Testis (tissue), 2 donors: ENCODE measurements at regions not wholly inside any gene's neighbourhood (a gene's known extent, or its start where the extent isn't known, plus 50 kb on each side); places are given as distances from the start of the nearest gene placed in this dataset.

Source experiments
- DNase-seq: peaks from one replicate; pipeline ENCODE4 v3.0.0-alpha.2; 2019
- H3K27ac ChIP-seq, 2 donors: fragments of 200-600 bp; sonication (generic); one replicate each; pipeline ENCODE4 v1.5.1; 2019
- H3K27me3 ChIP-seq: fragments of 200-600 bp; sonication (generic); one replicate; pipeline ENCODE4 v1.5.1; 2019
- H3K36me3 ChIP-seq: fragments of 200-600 bp; sonication (generic); one replicate; pipeline ENCODE4 v1.5.1; 2017; ENCODE audit warnings: low read depth; ENCODE audit errors: missing control alignments
- H3K4me1 ChIP-seq: fragments of 200-600 bp; sonication (generic); one replicate; pipeline ENCODE4 v1.5.1; 2019
- H3K4me3 ChIP-seq, 2 donors: fragments of 200-600 bp; sonication (generic); one replicate each; pipeline ENCODE4 v1.5.1; 2017 to 2019
- H3K9me3 ChIP-seq: fragments of 200-600 bp; sonication (generic); one replicate; pipeline ENCODE4 v1.5.1; 2017
- POLR2A ChIP-seq: fragments of 450-650 bp; IDR thresholded peaks from one replicate; pipeline ENCODE4 v1.6.1; 2017; ENCODE audit warnings: antibody characterized with exemption, mild to moderate bottlenecking, moderate library complexity
- WGBS, 2 donors: methylation state at CpG; one replicate each; pipeline ENCODE4 v1.1.5; 2018; 5-methylcytosine and 5-hydroxymethylcytosine counted together
- intact Hi-C: fragments of 100-400 bp; cut with DNase I; formaldehyde crosslinking; loops from one replicate; pipeline ENCODE4 v1.15.1; 2023; ENCODE audit warnings: low total_unique reads
- TF ChIP-seq, protein P1 (sequence below), 3 experiments: fragments of 450-650 bp in 2 of 3; fragments of 200-600 bp in 1 of 3; sonication (generic) in 1 of 3; IDR thresholded peaks; one replicate each; pipeline ENCODE4 v1.5.1; 2016 to 2019; ENCODE audit warnings: antibody characterized with exemption in 3 of 3, mild to moderate bottlenecking in 2 of 3, moderate library complexity in 1 of 3

GRCh38 chr17:14919631-14920213 is 345.4 kb downstream of the PMP22 start:
- no peaks in the 10 kb centered on the region for H3K4me1 ChIP-seq
- H3K9me3 ChIP-seq, result no peaks in the 10 kb centered on the region
- WGBS, 2 donors, result 54 to 61% methylated on average over 5 of the region's 5 CpGs
- H3K36me3 ChIP-seq, result no peaks in the 10 kb centered on the region
- no peak overlapping the region for H3K27ac ChIP-seq
- H3K4me3 ChIP-seq, result no peak overlapping the region
- no peak for DNase-seq
- no peak for TF ChIP-seq POLR2A
- TF ChIP-seq, protein P1, sequence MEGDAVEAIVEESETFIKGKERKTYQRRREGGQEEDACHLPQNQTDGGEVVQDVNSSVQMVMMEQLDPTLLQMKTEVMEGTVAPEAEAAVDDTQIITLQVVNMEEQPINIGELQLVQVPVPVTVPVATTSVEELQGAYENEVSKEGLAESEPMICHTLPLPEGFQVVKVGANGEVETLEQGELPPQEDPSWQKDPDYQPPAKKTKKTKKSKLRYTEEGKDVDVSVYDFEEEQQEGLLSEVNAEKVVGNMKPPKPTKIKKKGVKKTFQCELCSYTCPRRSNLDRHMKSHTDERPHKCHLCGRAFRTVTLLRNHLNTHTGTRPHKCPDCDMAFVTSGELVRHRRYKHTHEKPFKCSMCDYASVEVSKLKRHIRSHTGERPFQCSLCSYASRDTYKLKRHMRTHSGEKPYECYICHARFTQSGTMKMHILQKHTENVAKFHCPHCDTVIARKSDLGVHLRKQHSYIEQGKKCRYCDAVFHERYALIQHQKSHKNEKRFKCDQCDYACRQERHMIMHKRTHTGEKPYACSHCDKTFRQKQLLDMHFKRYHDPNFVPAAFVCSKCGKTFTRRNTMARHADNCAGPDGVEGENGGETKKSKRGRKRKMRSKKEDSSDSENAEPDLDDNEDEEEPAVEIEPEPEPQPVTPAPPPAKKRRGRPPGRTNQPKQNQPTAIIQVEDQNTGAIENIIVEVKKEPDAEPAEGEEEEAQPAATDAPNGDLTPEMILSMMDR (IDR thresholded peaks at IDR 0.05), result no peak
- H3K27me3 ChIP-seq, result no peaks in the 10 kb centered on the region
- intact Hi-C loops, result no loop called here

GRCh38 chr17:14919094-14919493 is 346.0 kb downstream of the PMP22 start:
- no peak for DNase-seq
- Histone ChIP-seq H3K36me3 (no peaks in the 10 kb centered on the region), H3K4me3 (no peak overlapping the region), H3K27me3 (no peaks in the 10 kb centered on the region), H3K9me3 (no peaks in the 10 kb centered on the region), H3K4me1 (no peaks in the 10 kb centered on the region), H3K27ac (no peak overlapping the region)
- 74 to 75% methylated on average over 5 of the region's 5 CpGs for WGBS, 2 donors
- TF ChIP-seq, protein P1 (IDR thresholded peaks at IDR 0.05), result no peak
- no peak for TF ChIP-seq POLR2A
- intact Hi-C loops, result no loop called here

DNA sequence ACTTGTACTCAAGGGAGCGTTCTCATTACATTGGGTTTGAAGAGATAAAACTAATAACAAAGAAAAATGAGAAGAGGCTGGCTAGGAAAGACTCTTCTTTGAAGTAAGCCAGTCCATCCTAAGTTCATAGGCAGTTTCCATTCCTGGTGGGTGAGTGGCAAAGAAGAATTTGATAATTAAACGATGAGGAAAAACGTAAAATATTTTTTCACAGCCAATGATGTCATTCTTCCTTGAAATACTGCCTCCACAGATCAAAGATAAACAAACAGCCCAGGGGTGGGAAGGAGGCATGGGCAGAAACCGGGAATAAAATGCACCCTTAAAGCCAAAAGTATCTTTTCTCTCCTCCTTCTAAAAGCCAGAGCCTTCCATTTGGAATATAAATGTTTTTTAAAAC is 346.6 kb downstream of the PMP22 start:
- TF ChIP-seq, protein P1 (IDR thresholded peaks at IDR 0.05), result no peak
- no peak for TF ChIP-seq POLR2A
- no peak for DNase-seq
- no peaks in the 10 kb centered on the region for H3K9me3 ChIP-seq
- no peaks in the 10 kb centered on the region for H3K36me3 ChIP-seq
- no peaks in the 10 kb centered on the region for H3K4me1 ChIP-seq
- 25 to 30% methylated on average over 4 of the region's 4 CpGs for WGBS, 2 donors
- H3K4me3 ChIP-seq, result no peak overlapping the region
- no peaks in the 10 kb centered on the region for H3K27me3 ChIP-seq
- no peak overlapping the region for H3K27ac ChIP-seq
- intact Hi-C loops, result no loop called here

- no peak for DNase-seq
- no peaks in the 10 kb centered on the region for H3K4me1 ChIP-seq
- intact Hi-C loops, result no loop called here
- no peak overlapping the region for H3K4me3 ChIP-seq
- no peak overlapping the region for H3K27ac ChIP-seq
- no peaks in the 10 kb centered on the region for H3K36me3 ChIP-seq
- 94 to 96% methylated on average over 1 of the region's 1 CpG for WGBS, 2 donors
- no peaks in the 10 kb centered on the region for H3K27me3 ChIP-seq
- TF ChIP-seq POLR2A, result no peak
- TF ChIP-seq, protein P1 (IDR thresholded peaks at IDR 0.05), result no peak
- no peaks in the 10 kb centered on the region for H3K9me3 ChIP-seq
These were observed 354.2 kb downstream of the PMP22 start for GRCh38 chr17:14910916-14911315.

DNA sequence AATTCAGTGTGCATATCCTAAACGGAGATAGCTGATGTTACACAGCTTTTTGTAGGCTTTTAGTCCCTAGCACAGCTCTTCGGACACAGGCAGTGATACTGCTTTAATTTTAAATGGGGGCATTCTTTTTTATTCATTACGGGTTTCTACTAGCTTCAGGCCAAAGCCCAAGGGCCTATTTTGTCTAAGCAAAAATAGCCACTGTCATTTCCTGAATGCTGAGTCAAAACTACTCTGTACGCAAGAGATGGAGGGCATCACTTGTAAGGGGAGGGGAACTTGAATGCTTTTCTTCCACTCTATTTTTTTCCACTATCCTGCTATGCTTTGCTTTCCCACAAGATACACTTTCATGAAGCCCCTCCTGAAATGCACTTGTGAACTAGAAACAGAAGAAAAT is 360.7 kb downstream of the PMP22 start:
- TF ChIP-seq POLR2A, result no peak
- TF ChIP-seq, protein P1 (IDR thresholded peaks at IDR 0.05), result no peak
- intact Hi-C loops, result no loop called here
- H3K4me1 ChIP-seq, result no peaks in the 10 kb centered on the region
- no peaks in the 10 kb centered on the region for H3K9me3 ChIP-seq
- H3K27me3 ChIP-seq, result no peaks in the 10 kb centered on the region
- H3K4me3 ChIP-seq, result no peak overlapping the region
- 76 to 81% methylated on average over 4 of the region's 4 CpGs for WGBS, 2 donors
- H3K36me3 ChIP-seq, result no peaks in the 10 kb centered on the region
- H3K27ac ChIP-seq, result no peak overlapping the region
- no peak for DNase-seq
